PFSK-1 (cell line): ENCODE measurements at regions not wholly inside any gene's neighbourhood (a gene's known extent, or its start where the extent isn't known, plus 50 kb on each side); places are given as distances from the start of the nearest gene placed in this dataset.

Source experiments
- FOXP2 ChIP-seq: optimal IDR thresholded peaks from 2 replicates; pipeline ENCODE3; 2011; ENCODE audit warnings: borderline replicate concordance, control low read depth, inconsistent platforms; ENCODE audit not compliant: insufficient read depth; ENCODE audit errors: extremely low read length, extremely low read depth
- POLR2AphosphoS5 ChIP-seq: IDR thresholded peaks from 2 replicates; pipeline ENCODE4 v1.6.1; 2012; ENCODE audit warnings: low read depth, mild to moderate bottlenecking, control low read depth, low read length, moderate library complexity
- SIN3A ChIP-seq: IDR thresholded peaks from 2 replicates; pipeline ENCODE4 v1.6.1; 2012; ENCODE audit warnings: mild to moderate bottlenecking, low read length, moderate library complexity, borderline replicate concordance; ENCODE audit not compliant: insufficient read depth
- TAF1 ChIP-seq: IDR thresholded peaks from 2 replicates; pipeline ENCODE4 v1.6.1; 2012; ENCODE audit warnings: low read length, control low read depth, borderline replicate concordance; ENCODE audit not compliant: insufficient read depth
- TF ChIP-seq, protein P1 (sequence below), 2 experiments: IDR thresholded peaks; 2 replicates each; pipeline versions ENCODE4 v1.6.1 to v1.8.0; 2011 to 2012; ENCODE audit warnings: low read depth in 2 of 2, low read length in 2 of 2, control low read depth in 1 of 2, inconsistent platforms in 1 of 2, mild to moderate bottlenecking in 1 of 2, moderate library complexity in 1 of 2; ENCODE audit not compliant: insufficient read depth in 1 of 2

- TF ChIP-seq POLR2AphosphoS5 (no peak), SIN3A (no peak)
- TF ChIP-seq, protein P1, sequence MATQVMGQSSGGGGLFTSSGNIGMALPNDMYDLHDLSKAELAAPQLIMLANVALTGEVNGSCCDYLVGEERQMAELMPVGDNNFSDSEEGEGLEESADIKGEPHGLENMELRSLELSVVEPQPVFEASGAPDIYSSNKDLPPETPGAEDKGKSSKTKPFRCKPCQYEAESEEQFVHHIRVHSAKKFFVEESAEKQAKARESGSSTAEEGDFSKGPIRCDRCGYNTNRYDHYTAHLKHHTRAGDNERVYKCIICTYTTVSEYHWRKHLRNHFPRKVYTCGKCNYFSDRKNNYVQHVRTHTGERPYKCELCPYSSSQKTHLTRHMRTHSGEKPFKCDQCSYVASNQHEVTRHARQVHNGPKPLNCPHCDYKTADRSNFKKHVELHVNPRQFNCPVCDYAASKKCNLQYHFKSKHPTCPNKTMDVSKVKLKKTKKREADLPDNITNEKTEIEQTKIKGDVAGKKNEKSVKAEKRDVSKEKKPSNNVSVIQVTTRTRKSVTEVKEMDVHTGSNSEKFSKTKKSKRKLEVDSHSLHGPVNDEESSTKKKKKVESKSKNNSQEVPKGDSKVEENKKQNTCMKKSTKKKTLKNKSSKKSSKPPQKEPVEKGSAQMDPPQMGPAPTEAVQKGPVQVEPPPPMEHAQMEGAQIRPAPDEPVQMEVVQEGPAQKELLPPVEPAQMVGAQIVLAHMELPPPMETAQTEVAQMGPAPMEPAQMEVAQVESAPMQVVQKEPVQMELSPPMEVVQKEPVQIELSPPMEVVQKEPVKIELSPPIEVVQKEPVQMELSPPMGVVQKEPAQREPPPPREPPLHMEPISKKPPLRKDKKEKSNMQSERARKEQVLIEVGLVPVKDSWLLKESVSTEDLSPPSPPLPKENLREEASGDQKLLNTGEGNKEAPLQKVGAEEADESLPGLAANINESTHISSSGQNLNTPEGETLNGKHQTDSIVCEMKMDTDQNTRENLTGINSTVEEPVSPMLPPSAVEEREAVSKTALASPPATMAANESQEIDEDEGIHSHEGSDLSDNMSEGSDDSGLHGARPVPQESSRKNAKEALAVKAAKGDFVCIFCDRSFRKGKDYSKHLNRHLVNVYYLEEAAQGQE (IDR thresholded peaks at IDR 0.05; ENCODE audit: insufficient read depth in 1 of 2, low read depth in 2 of 2, low read length in 2 of 2) = no peak
Observed at GRCh38 chr9:115553060-115553773, 435.3 kb upstream of the TNC start.

GRCh38 chr9:115556432-115556831 is 438.5 kb upstream of the TNC start:
- no peak for TF ChIP-seq SIN3A

GRCh38 chr9:115575147-115575546 is 457.2 kb upstream of the TNC start:
- no peak for TF ChIP-seq FOXP2
- no peak for TF ChIP-seq POLR2AphosphoS5

DNA sequence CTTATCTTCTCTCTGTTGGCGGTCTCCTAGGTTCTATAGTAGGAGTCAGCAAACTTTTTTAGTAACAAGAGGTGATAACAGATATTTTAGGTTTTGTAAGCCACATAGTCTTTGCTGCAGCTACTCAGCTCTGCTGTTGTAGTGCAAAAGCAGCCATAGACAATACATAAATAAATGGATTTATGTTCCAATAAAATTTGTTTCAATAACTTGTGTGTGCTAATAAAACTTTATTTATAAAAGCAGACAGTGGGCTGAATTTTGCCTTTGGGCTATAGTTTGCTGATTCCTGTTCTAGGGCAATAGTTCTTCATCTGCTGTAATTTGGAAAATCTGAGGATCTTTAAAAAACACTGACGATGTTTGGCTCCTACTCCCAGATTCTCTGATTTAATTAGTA is 469.4 kb upstream of the TNC start:
- TF ChIP-seq POLR2AphosphoS5 = no peak
- no peak for TF ChIP-seq SIN3A
- no peak for TF ChIP-seq FOXP2
- TF ChIP-seq TAF1 = no peak
- TF ChIP-seq, protein P1 (IDR thresholded peaks at IDR 0.05; ENCODE audit: insufficient read depth in 1 of 2, low read depth in 2 of 2, low read length in 2 of 2) = no peak

DNA sequence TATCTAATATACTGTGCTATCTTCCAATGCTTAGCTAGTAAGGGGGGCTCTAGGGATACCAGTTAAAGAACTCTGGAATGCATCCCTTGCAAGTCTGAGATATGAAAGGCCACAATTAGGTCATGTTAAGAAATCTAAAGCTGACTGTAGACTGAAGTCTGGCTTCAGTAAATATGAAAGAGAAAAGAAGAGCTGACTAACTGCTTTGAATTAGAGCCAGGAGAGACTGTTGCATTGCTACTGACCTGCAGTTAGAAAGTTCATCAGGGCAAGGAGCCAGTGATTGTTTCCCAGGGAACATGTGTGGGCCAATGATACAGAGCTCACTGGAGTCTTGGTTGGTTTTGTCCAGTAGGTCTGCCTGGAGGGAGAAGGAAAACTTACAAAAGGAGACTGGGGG is 472.1 kb upstream of the TNC start:
- TF ChIP-seq, protein P1 (IDR thresholded peaks at IDR 0.05; ENCODE audit: insufficient read depth in 1 of 2, low read depth in 2 of 2, low read length in 2 of 2) = no peak
- no peak for TF ChIP-seq SIN3A
- TF ChIP-seq FOXP2 = no peak
- TF ChIP-seq TAF1 = no peak
- TF ChIP-seq POLR2AphosphoS5 = no peak

GRCh38 chr9:115591584-115591984 is 473.6 kb upstream of the TNC start:
- TF ChIP-seq FOXP2 = no peak
- TF ChIP-seq SIN3A = no peak
- no peak for TF ChIP-seq POLR2AphosphoS5
- TF ChIP-seq, protein P1 (IDR thresholded peaks at IDR 0.05; ENCODE audit: insufficient read depth in 1 of 2, low read depth in 2 of 2, low read length in 2 of 2) = 0 out of 4 replicates have a peak, but pooled peaks of 1 of the 2 experiments have one; percentile 35
- TF ChIP-seq TAF1 = 0 out of 2 replicates have a peak, but pooled peaks have one; percentile 26
